GM23338 (cell line): ENCODE measurements at regions not wholly inside any gene's neighbourhood (a gene's known extent, or its start where the extent isn't known, plus 50 kb on each side); places are given as distances from the start of the nearest gene placed in this dataset.

Experiments used
- ATAC-seq: fragments of 200-7000 bp; cut with Tn5 transposase; 3 replicates; pipeline ENCODE4 v1.9.1; 2020
- DNase-seq: peaks from one replicate; pipeline ENCODE4 v3.0.0-alpha.2; 2015; ENCODE audit warnings: low spot score
- H2AFZ ChIP-seq: fragments of 200-600 bp; sonication (generic); 2 replicates; pipeline ENCODE4 v1.8.0; 2016; ENCODE audit warnings: antibody characterized with exemption, mild to moderate bottlenecking, moderate library complexity
- H3F3A ChIP-seq: fragments of 200-600 bp; sonication (generic); replicated peaks from 2 replicates; pipeline ENCODE4 v1.8.0; 2017; ENCODE audit warnings: antibody characterized with exemption, mixed run types, low read depth
- H3K27ac ChIP-seq: fragments of 200-600 bp; sonication (generic); 2 replicates; pipeline ENCODE4 v1.6.1; 2016; ENCODE audit warnings: low read depth
- H3K27me3 ChIP-seq: fragments of 200-600 bp; sonication (generic); 2 replicates; pipeline ENCODE4 v1.8.0; 2016; ENCODE audit warnings: mild to moderate bottlenecking, mixed run types, moderate library complexity; ENCODE audit not compliant: insufficient read depth
- H3K36me3 ChIP-seq: fragments of 200-600 bp; sonication (generic); 2 replicates; pipeline ENCODE4 v1.8.0; 2016; ENCODE audit warnings: mild to moderate bottlenecking; ENCODE audit not compliant: insufficient read depth
- H3K4me1 ChIP-seq: fragments of 200-600 bp; sonication (generic); 2 replicates; pipeline ENCODE4 v1.8.0; 2016; ENCODE audit warnings: mild to moderate bottlenecking, moderate library complexity; ENCODE audit not compliant: insufficient read depth
- H3K4me2 ChIP-seq: fragments of 200-600 bp; sonication (generic); 2 replicates; pipeline ENCODE4 v1.7.1; 2017; ENCODE audit warnings: mixed run types
- H3K4me3 ChIP-seq: fragments of 200-600 bp; sonication (generic); 2 replicates; pipeline ENCODE4 v1.6.1; 2016; ENCODE audit warnings: mixed run types
- H3K79me2 ChIP-seq: fragments of 200-600 bp; sonication (generic); replicated peaks from 2 replicates; pipeline ENCODE4 v1.8.0; 2017; ENCODE audit warnings: mild to moderate bottlenecking; ENCODE audit not compliant: insufficient read depth
- H3K9me2 ChIP-seq: fragments of 200-600 bp; sonication (generic); 2 replicates; pipeline ENCODE4 v1.8.0; 2017; ENCODE audit not compliant: insufficient read depth
- H4K20me1 ChIP-seq: fragments of 200-600 bp; sonication (generic); replicated peaks from 2 replicates; pipeline ENCODE4 v1.8.0; 2017; ENCODE audit warnings: mild to moderate bottlenecking; ENCODE audit not compliant: insufficient read depth
- H3K27ac Mint-ChIP-seq: 2 replicates; pipeline ENCODE4 v1.8.0; 2020; ENCODE audit warnings: inconsistent platforms, mild to moderate bottlenecking, moderate library complexity, mixed read lengths
- H3K27me3 Mint-ChIP-seq: 3 replicates; pipeline ENCODE4 v1.8.0; 2022; ENCODE audit warnings: low read depth, mild to moderate bottlenecking, moderate library complexity, mixed read lengths, inconsistent platforms; ENCODE audit not compliant: insufficient read depth, poor library complexity
- H3K36me3 Mint-ChIP-seq: 3 replicates; pipeline ENCODE4 v1.8.0; 2021; ENCODE audit warnings: low read depth, mild to moderate bottlenecking, inconsistent platforms, moderate library complexity, mixed read lengths
- H3K4me1 Mint-ChIP-seq: 3 replicates; pipeline ENCODE4 v1.8.0; 2020; ENCODE audit warnings: mild to moderate bottlenecking, inconsistent platforms, mixed read lengths
- H3K4me3 Mint-ChIP-seq: 3 replicates; pipeline ENCODE4 v1.8.0; 2021; ENCODE audit warnings: moderate library complexity, mild to moderate bottlenecking, inconsistent platforms, mixed read lengths
- H3K9me3 Mint-ChIP-seq: 3 replicates; pipeline ENCODE4 v1.8.0; 2020; ENCODE audit warnings: moderate library complexity, mild to moderate bottlenecking, inconsistent platforms, mixed read lengths
- EZH2 ChIP-seq: fragments of 200-600 bp; sonication (generic); IDR thresholded peaks from one replicate; pipeline ENCODE4 v1.8.0; 2017; ENCODE audit warnings: antibody characterized with exemption, mild to moderate bottlenecking, low read depth; ENCODE audit not compliant: unreplicated experiment
- EZH2phosphoT487 ChIP-seq: fragments of 200-600 bp; sonication (generic); IDR thresholded peaks from one replicate; pipeline ENCODE4 v1.8.1; 2018; ENCODE audit warnings: antibody characterized with exemption; ENCODE audit not compliant: unreplicated experiment
- JUNB ChIP-seq: IDR thresholded peaks from one replicate; pipeline ENCODE4 v1.6.1; 2016; ENCODE audit warnings: antibody characterized with exemption; ENCODE audit not compliant: unreplicated experiment
- NANOG ChIP-seq: IDR thresholded peaks from 2 replicates; pipeline ENCODE4 v1.6.1; 2016; ENCODE audit warnings: antibody characterized with exemption, borderline replicate concordance
- POLR2AphosphoS5 ChIP-seq: IDR thresholded peaks from 2 replicates; pipeline ENCODE4 v1.6.1; 2016; ENCODE audit warnings: antibody characterized with exemption, low read depth
- STAT1 ChIP-seq: IDR thresholded peaks from one replicate; pipeline ENCODE4 v1.6.1; 2016; ENCODE audit warnings: antibody characterized with exemption; ENCODE audit not compliant: unreplicated experiment
- ZNF114 ChIP-seq: fragments of 250-450 bp; sonication (Bioruptor Pico); IDR thresholded peaks from 2 replicates; pipeline ENCODE4 v1.5.0; 2020; ENCODE audit warnings: mild to moderate bottlenecking, moderate library complexity
- ZNF331 ChIP-seq: fragments of 250-450 bp; sonication (Bioruptor Pico); IDR thresholded peaks from 2 replicates; pipeline ENCODE4 v1.5.0; 2020; ENCODE audit warnings: low read depth, mild to moderate bottlenecking, moderate library complexity
- TF ChIP-seq, protein P1 (sequence below), 2 experiments: fragments of 200-600 bp in 1 of 2; sonication (generic) in 1 of 2; conservative IDR thresholded peaks; 2 replicates each; pipeline versions ENCODE4 v1.5.1 to v1.6.1; 2016 to 2017; ENCODE audit warnings: antibody characterized with exemption in 2 of 2, low read depth in 2 of 2, mild to moderate bottlenecking in 2 of 2, moderate library complexity in 1 of 2
- TF ChIP-seq, protein P2 (sequence below): fragments of 250-450 bp; sonication (Bioruptor Pico); IDR thresholded peaks from 2 replicates; pipeline ENCODE4 v1.5.0; 2020; ENCODE audit warnings: mild to moderate bottlenecking, moderate library complexity

DNA sequence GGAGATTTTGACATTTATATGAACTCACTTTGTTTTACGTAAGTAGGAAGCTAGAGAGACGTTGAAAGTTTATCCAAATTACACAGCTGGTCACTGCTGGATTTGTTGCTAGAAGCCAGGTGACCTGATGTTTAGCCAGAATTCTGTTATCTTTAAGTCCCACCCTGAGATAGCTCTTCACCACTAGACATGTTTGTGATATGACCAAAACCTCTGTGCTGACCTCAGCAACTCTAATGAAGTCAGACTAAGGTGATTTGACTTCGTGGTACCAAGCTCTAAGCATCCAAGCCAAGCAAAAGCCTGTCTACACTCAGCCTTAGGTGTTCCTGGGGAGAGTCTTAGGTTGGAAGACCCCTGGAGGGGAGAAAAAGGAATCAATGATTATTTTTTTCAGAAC lies 102.4 kb downstream of the ARRDC4 start:
- peaks cover 1% of the 10 kb centered on the region; the same call in 1 of the 2 replicates for H3K36me3 ChIP-seq
- ATAC-seq (no peak), DNase-seq (no peak)
- H3K27me3 Mint-ChIP-seq = peaks cover 2% of the 10 kb centered on the region
- no peaks in the 10 kb centered on the region for H3K9me2 ChIP-seq
- no peak overlapping the region for H3K27ac Mint-ChIP-seq
- no peak overlapping the region for H3K4me2 ChIP-seq
- no peak overlapping the region for H3K4me3 ChIP-seq
- H2AFZ ChIP-seq = no peak overlapping the region
- no peaks in the 10 kb centered on the region for H3K79me2 ChIP-seq
- peaks cover 8% of the 10 kb centered on the region; the same call in 2 of the 3 replicates for H3K9me3 Mint-ChIP-seq
- no peaks in the 10 kb centered on the region for H3K4me1 ChIP-seq
- no peaks in the 10 kb centered on the region for H3K27me3 ChIP-seq
- H3F3A ChIP-seq = no peaks in the 10 kb centered on the region
- H4K20me1 ChIP-seq = no peaks in the 10 kb centered on the region
- 0 out of 3 replicates have a peak, but pooled peaks cover 6% of the 10 kb centered on the region for H3K36me3 Mint-ChIP-seq
- no peak overlapping the region for H3K4me3 Mint-ChIP-seq
- TF ChIP-seq POLR2AphosphoS5 = no peak
- TF ChIP-seq JUNB = no peak
- no peaks in the 10 kb centered on the region for H3K4me1 Mint-ChIP-seq
- no peak overlapping the region for H3K27ac ChIP-seq

DNA sequence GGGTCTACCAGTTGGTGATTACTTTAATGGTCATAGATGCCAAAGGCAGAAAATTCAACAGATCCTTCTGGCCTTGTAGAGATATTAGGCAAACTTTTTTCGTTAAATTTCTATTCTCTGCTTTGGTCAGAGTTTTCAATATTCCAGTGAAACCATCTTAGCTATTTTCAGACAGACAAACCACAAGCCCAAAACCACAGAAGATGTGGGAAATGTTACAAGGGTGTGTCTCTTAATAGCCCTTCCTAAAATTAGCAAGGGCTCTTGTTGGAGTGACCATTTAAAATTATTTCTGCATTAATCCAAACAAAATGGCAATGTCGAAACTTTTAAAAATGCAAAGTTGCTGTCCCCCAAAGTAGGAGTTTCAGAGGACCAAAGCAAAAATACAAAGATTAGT lies 102.8 kb downstream of the ARRDC4 start:
- Mint-ChIP-seq H3K27ac (no peak overlapping the region), H3K4me3 (no peak overlapping the region), H3K36me3 (0 out of 3 replicates have a peak, but pooled peaks cover 6% of the 10 kb centered on the region), H3K9me3 (peaks cover 8% of the 10 kb centered on the region; the same call in 2 of the 3 replicates), H3K27me3 (peaks cover 2% of the 10 kb centered on the region), H3K4me1 (no peaks in the 10 kb centered on the region)
- Histone ChIP-seq H3K36me3 (no peaks in the 10 kb centered on the region; the same call in 1 of the 2 replicates), H3K79me2 (no peaks in the 10 kb centered on the region), H3K4me1 (no peaks in the 10 kb centered on the region), H3K27me3 (no peaks in the 10 kb centered on the region), H2AFZ (no peak overlapping the region), H3K9me2 (peaks cover under 1% of the 10 kb centered on the region; the same call in 1 of the 2 replicates), H3F3A (no peaks in the 10 kb centered on the region), H3K27ac (no peak overlapping the region), H3K4me2 (no peak overlapping the region), H4K20me1 (no peaks in the 10 kb centered on the region), H3K4me3 (no peak overlapping the region)
- no peak for TF ChIP-seq JUNB
- TF ChIP-seq, protein P1, sequence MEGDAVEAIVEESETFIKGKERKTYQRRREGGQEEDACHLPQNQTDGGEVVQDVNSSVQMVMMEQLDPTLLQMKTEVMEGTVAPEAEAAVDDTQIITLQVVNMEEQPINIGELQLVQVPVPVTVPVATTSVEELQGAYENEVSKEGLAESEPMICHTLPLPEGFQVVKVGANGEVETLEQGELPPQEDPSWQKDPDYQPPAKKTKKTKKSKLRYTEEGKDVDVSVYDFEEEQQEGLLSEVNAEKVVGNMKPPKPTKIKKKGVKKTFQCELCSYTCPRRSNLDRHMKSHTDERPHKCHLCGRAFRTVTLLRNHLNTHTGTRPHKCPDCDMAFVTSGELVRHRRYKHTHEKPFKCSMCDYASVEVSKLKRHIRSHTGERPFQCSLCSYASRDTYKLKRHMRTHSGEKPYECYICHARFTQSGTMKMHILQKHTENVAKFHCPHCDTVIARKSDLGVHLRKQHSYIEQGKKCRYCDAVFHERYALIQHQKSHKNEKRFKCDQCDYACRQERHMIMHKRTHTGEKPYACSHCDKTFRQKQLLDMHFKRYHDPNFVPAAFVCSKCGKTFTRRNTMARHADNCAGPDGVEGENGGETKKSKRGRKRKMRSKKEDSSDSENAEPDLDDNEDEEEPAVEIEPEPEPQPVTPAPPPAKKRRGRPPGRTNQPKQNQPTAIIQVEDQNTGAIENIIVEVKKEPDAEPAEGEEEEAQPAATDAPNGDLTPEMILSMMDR (conservative IDR thresholded peaks at IDR 0.05; ENCODE audit: low read depth in 2 of 2) = no peak
- no peak for TF ChIP-seq STAT1
- TF ChIP-seq EZH2 = no peak
- TF ChIP-seq POLR2AphosphoS5 = no peak
- TF ChIP-seq ZNF331 (CRISPR knock-in tag) = no peak
- no peak for TF ChIP-seq NANOG
- no peak for TF ChIP-seq ZNF114 (CRISPR knock-in tag)
- no peak for TF ChIP-seq EZH2phosphoT487
- TF ChIP-seq, protein P2, sequence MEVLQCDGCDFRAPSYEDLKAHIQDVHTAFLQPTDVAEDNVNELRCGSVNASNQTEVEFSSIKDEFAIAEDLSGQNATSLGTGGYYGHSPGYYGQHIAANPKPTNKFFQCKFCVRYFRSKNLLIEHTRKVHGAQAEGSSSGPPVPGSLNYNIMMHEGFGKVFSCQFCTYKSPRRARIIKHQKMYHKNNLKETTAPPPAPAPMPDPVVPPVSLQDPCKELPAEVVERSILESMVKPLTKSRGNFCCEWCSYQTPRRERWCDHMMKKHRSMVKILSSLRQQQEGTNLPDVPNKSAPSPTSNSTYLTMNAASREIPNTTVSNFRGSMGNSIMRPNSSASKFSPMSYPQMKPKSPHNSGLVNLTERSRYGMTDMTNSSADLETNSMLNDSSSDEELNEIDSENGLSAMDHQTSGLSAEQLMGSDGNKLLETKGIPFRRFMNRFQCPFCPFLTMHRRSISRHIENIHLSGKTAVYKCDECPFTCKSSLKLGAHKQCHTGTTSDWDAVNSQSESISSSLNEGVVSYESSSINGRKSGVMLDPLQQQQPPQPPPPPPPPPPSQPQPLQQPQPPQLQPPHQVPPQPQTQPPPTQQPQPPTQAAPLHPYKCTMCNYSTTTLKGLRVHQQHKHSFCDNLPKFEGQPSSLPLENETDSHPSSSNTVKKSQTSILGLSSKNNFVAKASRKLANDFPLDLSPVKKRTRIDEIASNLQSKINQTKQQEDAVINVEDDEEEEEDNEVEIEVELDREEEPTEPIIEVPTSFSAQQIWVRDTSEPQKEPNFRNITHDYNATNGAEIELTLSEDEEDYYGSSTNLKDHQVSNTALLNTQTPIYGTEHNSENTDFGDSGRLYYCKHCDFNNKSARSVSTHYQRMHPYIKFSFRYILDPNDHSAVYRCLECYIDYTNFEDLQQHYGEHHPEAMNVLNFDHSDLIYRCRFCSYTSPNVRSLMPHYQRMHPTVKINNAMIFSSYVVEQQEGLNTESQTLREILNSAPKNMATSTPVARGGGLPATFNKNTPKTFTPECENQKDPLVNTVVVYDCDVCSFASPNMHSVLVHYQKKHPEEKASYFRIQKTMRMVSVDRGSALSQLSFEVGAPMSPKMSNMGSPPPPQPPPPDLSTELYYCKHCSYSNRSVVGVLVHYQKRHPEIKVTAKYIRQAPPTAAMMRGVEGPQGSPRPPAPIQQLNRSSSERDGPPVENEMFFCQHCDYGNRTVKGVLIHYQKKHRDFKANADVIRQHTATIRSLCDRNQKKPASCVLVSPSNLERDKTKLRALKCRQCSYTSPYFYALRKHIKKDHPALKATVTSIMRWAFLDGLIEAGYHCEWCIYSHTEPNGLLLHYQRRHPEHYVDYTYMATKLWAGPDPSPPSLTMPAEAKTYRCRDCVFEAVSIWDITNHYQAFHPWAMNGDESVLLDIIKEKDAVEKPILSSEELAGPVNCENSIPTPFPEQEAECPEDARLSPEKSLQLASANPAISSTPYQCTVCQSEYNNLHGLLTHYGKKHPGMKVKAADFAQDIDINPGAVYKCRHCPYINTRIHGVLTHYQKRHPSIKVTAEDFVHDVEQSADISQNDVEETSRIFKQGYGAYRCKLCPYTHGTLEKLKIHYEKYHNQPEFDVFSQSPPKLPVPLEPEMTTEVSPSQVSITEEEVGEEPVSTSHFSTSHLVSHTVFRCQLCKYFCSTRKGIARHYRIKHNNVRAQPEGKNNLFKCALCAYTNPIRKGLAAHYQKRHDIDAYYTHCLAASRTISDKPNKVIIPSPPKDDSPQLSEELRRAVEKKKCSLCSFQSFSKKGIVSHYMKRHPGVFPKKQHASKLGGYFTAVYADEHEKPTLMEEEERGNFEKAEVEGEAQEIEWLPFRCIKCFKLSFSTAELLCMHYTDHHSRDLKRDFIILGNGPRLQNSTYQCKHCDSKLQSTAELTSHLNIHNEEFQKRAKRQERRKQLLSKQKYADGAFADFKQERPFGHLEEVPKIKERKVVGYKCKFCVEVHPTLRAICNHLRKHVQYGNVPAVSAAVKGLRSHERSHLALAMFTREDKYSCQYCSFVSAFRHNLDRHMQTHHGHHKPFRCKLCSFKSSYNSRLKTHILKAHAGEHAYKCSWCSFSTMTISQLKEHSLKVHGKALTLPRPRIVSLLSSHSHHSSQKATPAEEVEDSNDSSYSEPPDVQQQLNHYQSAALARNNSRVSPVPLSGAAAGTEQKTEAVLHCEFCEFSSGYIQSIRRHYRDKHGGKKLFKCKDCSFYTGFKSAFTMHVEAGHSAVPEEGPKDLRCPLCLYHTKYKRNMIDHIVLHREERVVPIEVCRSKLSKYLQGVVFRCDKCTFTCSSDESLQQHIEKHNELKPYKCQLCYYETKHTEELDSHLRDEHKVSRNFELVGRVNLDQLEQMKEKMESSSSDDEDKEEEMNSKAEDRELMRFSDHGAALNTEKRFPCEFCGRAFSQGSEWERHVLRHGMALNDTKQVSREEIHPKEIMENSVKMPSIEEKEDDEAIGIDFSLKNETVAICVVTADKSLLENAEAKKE (CRISPR knock-in tag) = no peak
- ATAC-seq (no peak), DNase-seq (no peak)
